ENCODE measurements at regions not wholly inside any gene's neighbourhood (a gene's known extent, or its start where the extent isn't known, plus 50 kb on each side); places are given as distances from the start of the nearest gene placed in this dataset.

- DNase-seq (ENCODE audit: low read depth, low spot score): no peak
- Mint-ChIP-seq H3K9me3 (no peaks in the 10 kb centered on the region), H3K36me3 (ENCODE audit: low read depth) (no peaks in the 10 kb centered on the region), H3K4me3 (no peak overlapping the region), H3K27ac (ENCODE audit: unreplicated experiment) (no peak overlapping the region), H3K4me1 (peaks cover 4% of the 10 kb centered on the region), H3K27me3 (ENCODE audit: low read depth) (peaks cover 11% of the 10 kb centered on the region)
- TF ChIP-seq CTCF (conservative IDR thresholded peaks at IDR 0.05): no peak
Measured at GRCh38 chr5:160906090-160906489, 54.1 kb upstream of the ATP10B start.

- H3K9me3 Mint-ChIP-seq: no peaks in the 10 kb centered on the region
- no peak overlapping the region for H3K4me3 Mint-ChIP-seq
- H3K27me3 Mint-ChIP-seq (ENCODE audit: low read depth): peaks cover 11% of the 10 kb centered on the region
- H3K4me1 Mint-ChIP-seq: peaks cover 4% of the 10 kb centered on the region
- no peak for DNase-seq (ENCODE audit: low read depth, low spot score)
- no peaks in the 10 kb centered on the region for H3K36me3 Mint-ChIP-seq (ENCODE audit: low read depth)
- no peak for TF ChIP-seq CTCF (conservative IDR thresholded peaks at IDR 0.05)
- no peak overlapping the region for H3K27ac Mint-ChIP-seq (ENCODE audit: unreplicated experiment)
Measured at GRCh38 chr5:160905285-160905684, 53.3 kb upstream of the ATP10B start.

- Mint-ChIP-seq H3K36me3 (ENCODE audit: low read depth) (no peaks in the 10 kb centered on the region), H3K27ac (ENCODE audit: unreplicated experiment) (no peak overlapping the region), H3K4me3 (no peak overlapping the region), H3K4me1 (peaks cover 4% of the 10 kb centered on the region), H3K27me3 (ENCODE audit: low read depth) (peaks cover 14% of the 10 kb centered on the region), H3K9me3 (no peaks in the 10 kb centered on the region)
- no peak for DNase-seq (ENCODE audit: low read depth, low spot score)
- no peak for TF ChIP-seq CTCF (conservative IDR thresholded peaks at IDR 0.05)
Measured at GRCh38 chr5:160904591-160904990, 52.6 kb upstream of the ATP10B start.

- no peak for TF ChIP-seq CTCF (conservative IDR thresholded peaks at IDR 0.05)
- Mint-ChIP-seq H3K4me3 (no peak overlapping the region), H3K4me1 (peaks cover 4% of the 10 kb centered on the region), H3K27me3 (ENCODE audit: low read depth) (peaks cover 14% of the 10 kb centered on the region), H3K9me3 (no peaks in the 10 kb centered on the region), H3K27ac (ENCODE audit: unreplicated experiment) (no peak overlapping the region), H3K36me3 (ENCODE audit: low read depth) (no peaks in the 10 kb centered on the region)
- no peak for DNase-seq (ENCODE audit: low read depth, low spot score)
Measured at GRCh38 chr5:160903551-160903950, 51.5 kb upstream of the ATP10B start.

GRCh38 chr5:160903076-160903475 lies 51.1 kb upstream of the ATP10B start:
- peaks cover 14% of the 10 kb centered on the region for H3K27me3 Mint-ChIP-seq (ENCODE audit: low read depth)
- DNase-seq (ENCODE audit: low read depth, low spot score): no peak
- H3K36me3 Mint-ChIP-seq (ENCODE audit: low read depth): no peaks in the 10 kb centered on the region
- H3K27ac Mint-ChIP-seq (ENCODE audit: unreplicated experiment): no peak overlapping the region
- peaks cover 4% of the 10 kb centered on the region for H3K4me1 Mint-ChIP-seq
- H3K9me3 Mint-ChIP-seq: no peaks in the 10 kb centered on the region
- H3K4me3 Mint-ChIP-seq: no peak overlapping the region
- TF ChIP-seq CTCF (conservative IDR thresholded peaks at IDR 0.05): no peak
